ENCODE measurements at regions not wholly inside any gene's neighbourhood (a gene's known extent, or its start where the extent isn't known, plus 50 kb on each side); places are given as distances from the start of the nearest gene placed in this dataset.

- H3K4me3 ChIP-seq (ENCODE audit: low read length) = no peak overlapping the region
These were observed 132.9 kb upstream of the SH3BP4 start for GRCh38 chr2:234818937-234819336.

GRCh38 chr2:234816491-234816890 is 135.3 kb upstream of the SH3BP4 start:
- TF ChIP-seq CTCF (IDR thresholded peaks at IDR 0.05; ENCODE audit: insufficient read depth, low read depth, low read length, missing control alignments) = no peak
- DNase-seq (ENCODE audit: low read depth) = no peak
- H3K4me3 ChIP-seq (ENCODE audit: low read length) = no peak overlapping the region

More at GRCh38 chr2:234818937-234819336, 132.9 kb upstream of the SH3BP4 start:
- no peak for DNase-seq (ENCODE audit: low read depth)
- TF ChIP-seq CTCF (IDR thresholded peaks at IDR 0.05; ENCODE audit: insufficient read depth, low read depth, low read length, missing control alignments) = peak; percentile 39

- H3K4me3 ChIP-seq (ENCODE audit: low read length) = no peak overlapping the region
- no peak for TF ChIP-seq CTCF (IDR thresholded peaks at IDR 0.05; ENCODE audit: insufficient read depth, low read depth, low read length, missing control alignments)
- no peak for DNase-seq (ENCODE audit: low read depth)
These were observed 135.8 kb upstream of the SH3BP4 start for GRCh38 chr2:234816056-234816455.

- H3K4me3 ChIP-seq (ENCODE audit: low read length) = no peak overlapping the region
- no peak for TF ChIP-seq CTCF (IDR thresholded peaks at IDR 0.05; ENCODE audit: insufficient read depth, low read depth, low read length, missing control alignments)
These were observed 137.4 kb upstream of the SH3BP4 start for GRCh38 chr2:234814374-234814773.

GRCh38 chr2:234812851-234813250 is 139.0 kb upstream of the SH3BP4 start:
- TF ChIP-seq CTCF (IDR thresholded peaks at IDR 0.05; ENCODE audit: insufficient read depth, low read depth, low read length, missing control alignments) = no peak
- H3K4me3 ChIP-seq (ENCODE audit: low read length) = no peak overlapping the region
- DNase-seq (ENCODE audit: low read depth) = no peak

More at GRCh38 chr2:234814374-234814773, 137.4 kb upstream of the SH3BP4 start:
- no peak for DNase-seq (ENCODE audit: low read depth)

GRCh38 chr2:234808907-234809306 is 142.9 kb upstream of the SH3BP4 start:
- H3K4me3 ChIP-seq (ENCODE audit: low read length) = no peak overlapping the region
- no peak for DNase-seq (ENCODE audit: low read depth)
- no peak for TF ChIP-seq CTCF (IDR thresholded peaks at IDR 0.05; ENCODE audit: insufficient read depth, low read depth, low read length, missing control alignments)

- TF ChIP-seq CTCF (IDR thresholded peaks at IDR 0.05; ENCODE audit: insufficient read depth, low read depth, low read length, missing control alignments) = no peak
- no peak for DNase-seq (ENCODE audit: low read depth)
- no peak overlapping the region for H3K4me3 ChIP-seq (ENCODE audit: low read length)
These were observed 145.0 kb upstream of the SH3BP4 start for GRCh38 chr2:234806818-234807217.
